ENCODE measurements at regions not wholly inside any gene's neighbourhood (a gene's known extent, or its start where the extent isn't known, plus 50 kb on each side); places are given as distances from the start of the nearest gene placed in this dataset.

DNA sequence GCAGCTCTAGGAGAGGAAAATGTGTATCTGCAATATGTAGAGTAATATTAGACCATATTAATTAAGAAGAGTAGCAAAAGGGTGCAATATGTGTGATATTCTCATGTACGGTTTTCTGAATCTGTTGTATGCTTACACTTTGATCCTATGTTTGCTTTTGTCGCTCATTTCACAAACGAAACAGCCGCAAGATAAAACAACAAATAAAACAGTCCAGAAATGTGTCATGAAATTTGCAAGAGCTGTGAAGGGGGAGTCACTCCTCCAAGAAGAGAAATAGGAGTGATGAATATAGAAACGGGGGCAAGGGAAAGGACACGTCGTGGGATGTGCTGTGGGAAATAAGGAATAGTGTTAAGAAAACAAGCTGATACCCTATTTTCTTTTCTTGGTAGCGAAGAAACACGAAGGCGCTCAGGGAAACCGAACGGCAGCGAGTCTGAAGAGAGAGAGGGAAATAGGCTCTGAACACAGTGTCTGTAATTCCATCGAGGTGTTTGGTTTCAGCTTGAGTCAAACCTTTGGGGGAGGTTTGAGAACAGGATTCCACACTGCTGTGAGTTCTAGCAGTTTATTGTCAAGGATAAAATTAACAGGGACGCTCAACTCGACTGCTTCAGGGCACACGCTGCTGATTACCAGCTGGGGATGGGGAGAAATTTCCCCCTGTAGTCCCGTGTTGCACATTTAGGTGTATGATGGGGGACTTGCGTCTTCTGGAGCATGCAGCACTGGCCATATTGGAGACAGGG lies 595.6 kb upstream of the TENM3 start:
- TF ChIP-seq YY1 (IDR thresholded peaks at IDR 0.05; ENCODE audit: extremely low read depth, insufficient replicate concordance, low read depth, low read length) (no peak), EZH2phosphoT487 (IDR thresholded peaks at IDR 0.05; ENCODE audit: borderline replicate concordance) (no peak), POLR2AphosphoS5 (IDR thresholded peaks at IDR 0.05; ENCODE audit: low read depth, low read length) (no peak), EZH2 (IDR thresholded peaks at IDR 0.05) (no peak), CBX3 (IDR thresholded peaks at IDR 0.05; ENCODE audit: low read depth) (no peak), FOSL1 (IDR thresholded peaks at IDR 0.05; ENCODE audit: low read depth) (no peak), RAD21 (IDR thresholded peaks at IDR 0.05; ENCODE audit: low read depth) (no peak), ZNF274 (IDR thresholded peaks at IDR 0.05; ENCODE audit: low read depth, low read length) (no peak), POLR2A (IDR thresholded peaks at IDR 0.05; ENCODE audit: borderline replicate concordance, extremely low read depth, insufficient read depth, insufficient read length) (no peak)
- TF ChIP-seq, protein P1, sequence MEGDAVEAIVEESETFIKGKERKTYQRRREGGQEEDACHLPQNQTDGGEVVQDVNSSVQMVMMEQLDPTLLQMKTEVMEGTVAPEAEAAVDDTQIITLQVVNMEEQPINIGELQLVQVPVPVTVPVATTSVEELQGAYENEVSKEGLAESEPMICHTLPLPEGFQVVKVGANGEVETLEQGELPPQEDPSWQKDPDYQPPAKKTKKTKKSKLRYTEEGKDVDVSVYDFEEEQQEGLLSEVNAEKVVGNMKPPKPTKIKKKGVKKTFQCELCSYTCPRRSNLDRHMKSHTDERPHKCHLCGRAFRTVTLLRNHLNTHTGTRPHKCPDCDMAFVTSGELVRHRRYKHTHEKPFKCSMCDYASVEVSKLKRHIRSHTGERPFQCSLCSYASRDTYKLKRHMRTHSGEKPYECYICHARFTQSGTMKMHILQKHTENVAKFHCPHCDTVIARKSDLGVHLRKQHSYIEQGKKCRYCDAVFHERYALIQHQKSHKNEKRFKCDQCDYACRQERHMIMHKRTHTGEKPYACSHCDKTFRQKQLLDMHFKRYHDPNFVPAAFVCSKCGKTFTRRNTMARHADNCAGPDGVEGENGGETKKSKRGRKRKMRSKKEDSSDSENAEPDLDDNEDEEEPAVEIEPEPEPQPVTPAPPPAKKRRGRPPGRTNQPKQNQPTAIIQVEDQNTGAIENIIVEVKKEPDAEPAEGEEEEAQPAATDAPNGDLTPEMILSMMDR (IDR thresholded peaks at IDR 0.05 in 2 of 3, conservative IDR thresholded peaks at IDR 0.05 in 1 of 3; ENCODE audit: borderline replicate concordance in 1 of 3, insufficient read depth in 1 of 3, low read depth in 2 of 3, low read length in 2 of 3): no peak
- TF ChIP-seq, protein P2, sequence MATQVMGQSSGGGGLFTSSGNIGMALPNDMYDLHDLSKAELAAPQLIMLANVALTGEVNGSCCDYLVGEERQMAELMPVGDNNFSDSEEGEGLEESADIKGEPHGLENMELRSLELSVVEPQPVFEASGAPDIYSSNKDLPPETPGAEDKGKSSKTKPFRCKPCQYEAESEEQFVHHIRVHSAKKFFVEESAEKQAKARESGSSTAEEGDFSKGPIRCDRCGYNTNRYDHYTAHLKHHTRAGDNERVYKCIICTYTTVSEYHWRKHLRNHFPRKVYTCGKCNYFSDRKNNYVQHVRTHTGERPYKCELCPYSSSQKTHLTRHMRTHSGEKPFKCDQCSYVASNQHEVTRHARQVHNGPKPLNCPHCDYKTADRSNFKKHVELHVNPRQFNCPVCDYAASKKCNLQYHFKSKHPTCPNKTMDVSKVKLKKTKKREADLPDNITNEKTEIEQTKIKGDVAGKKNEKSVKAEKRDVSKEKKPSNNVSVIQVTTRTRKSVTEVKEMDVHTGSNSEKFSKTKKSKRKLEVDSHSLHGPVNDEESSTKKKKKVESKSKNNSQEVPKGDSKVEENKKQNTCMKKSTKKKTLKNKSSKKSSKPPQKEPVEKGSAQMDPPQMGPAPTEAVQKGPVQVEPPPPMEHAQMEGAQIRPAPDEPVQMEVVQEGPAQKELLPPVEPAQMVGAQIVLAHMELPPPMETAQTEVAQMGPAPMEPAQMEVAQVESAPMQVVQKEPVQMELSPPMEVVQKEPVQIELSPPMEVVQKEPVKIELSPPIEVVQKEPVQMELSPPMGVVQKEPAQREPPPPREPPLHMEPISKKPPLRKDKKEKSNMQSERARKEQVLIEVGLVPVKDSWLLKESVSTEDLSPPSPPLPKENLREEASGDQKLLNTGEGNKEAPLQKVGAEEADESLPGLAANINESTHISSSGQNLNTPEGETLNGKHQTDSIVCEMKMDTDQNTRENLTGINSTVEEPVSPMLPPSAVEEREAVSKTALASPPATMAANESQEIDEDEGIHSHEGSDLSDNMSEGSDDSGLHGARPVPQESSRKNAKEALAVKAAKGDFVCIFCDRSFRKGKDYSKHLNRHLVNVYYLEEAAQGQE (IDR thresholded peaks at IDR 0.05; ENCODE audit: low read depth): no peak
- TF ChIP-seq, protein P3, sequence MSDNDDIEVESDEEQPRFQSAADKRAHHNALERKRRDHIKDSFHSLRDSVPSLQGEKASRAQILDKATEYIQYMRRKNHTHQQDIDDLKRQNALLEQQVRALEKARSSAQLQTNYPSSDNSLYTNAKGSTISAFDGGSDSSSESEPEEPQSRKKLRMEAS (IDR thresholded peaks at IDR 0.05): no peak

Measured in HCT116 (cell line).